ENCODE measurements at regions not wholly inside any gene's neighbourhood (a gene's known extent, or its start where the extent isn't known, plus 50 kb on each side); places are given as distances from the start of the nearest gene placed in this dataset.

GRCh38 chr14:58824106-58824505 is 186.3 kb downstream of the DACT1 start:
- TF ChIP-seq CTCF (IDR thresholded peaks at IDR 0.05) = no peak
- no peak for TF ChIP-seq EZH2 (IDR thresholded peaks at IDR 0.05; ENCODE audit: borderline replicate concordance, insufficient read depth, low read depth, low read length, poor library complexity, severe bottlenecking)

Measured in B cell (primary cell).